ENCODE measurements at regions not wholly inside any gene's neighbourhood (a gene's known extent, or its start where the extent isn't known, plus 50 kb on each side); places are given as distances from the start of the nearest gene placed in this dataset.

DNA sequence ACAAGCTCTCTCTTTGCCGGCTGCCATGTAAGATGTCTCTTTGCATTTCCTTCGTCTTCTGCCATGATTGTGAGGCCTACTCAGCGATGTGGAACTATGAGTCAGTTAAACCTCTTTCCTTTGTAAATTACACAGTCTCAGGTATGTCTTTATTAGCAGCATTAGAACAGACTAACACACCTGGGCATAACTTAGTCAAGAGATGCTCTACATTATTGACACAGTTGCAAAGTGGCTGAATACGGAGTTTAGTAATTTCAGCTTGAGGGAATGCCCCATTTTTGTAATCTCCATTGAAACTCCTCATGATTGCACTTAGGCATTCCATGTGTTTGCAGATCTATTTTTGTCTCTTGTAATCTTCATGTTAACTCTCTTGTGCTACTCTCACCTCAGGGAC lies 299.5 kb upstream of the HAND2 start:
- Mint-ChIP-seq H3K4me3 (ENCODE audit: unreplicated experiment) (no peak overlapping the region), H3K27ac (ENCODE audit: unreplicated experiment) (no peak overlapping the region), H3K4me1 (ENCODE audit: low read depth, unreplicated experiment) (no peaks in the 10 kb centered on the region), H3K27me3 (ENCODE audit: low read depth, unreplicated experiment) (peaks cover 1% of the 10 kb centered on the region), H3K9me3 (ENCODE audit: unreplicated experiment) (peaks cover 4% of the 10 kb centered on the region), H3K36me3 (ENCODE audit: low read depth, unreplicated experiment) (no peaks in the 10 kb centered on the region)
- Histone ChIP-seq H3K4me3 (ENCODE audit: insufficient read depth, low read depth, low read length) (no peak overlapping the region), H3K36me3 (ENCODE audit: insufficient read depth, low read length) (no peaks in the 10 kb centered on the region), H3K9ac (ENCODE audit: low read length) (no peak overlapping the region), H3K4me2 (ENCODE audit: low read length) (no peak overlapping the region), H3K9me3 (ENCODE audit: insufficient read depth, low read depth, low read length) (no peaks in the 10 kb centered on the region), H3K27me3 (ENCODE audit: insufficient read depth, low read length) (no peaks in the 10 kb centered on the region), H3K27ac (ENCODE audit: low read depth, low read length) (no peak overlapping the region), H3K79me2 (ENCODE audit: insufficient read depth, low read length) (no peaks in the 10 kb centered on the region), H2AFZ (ENCODE audit: low read depth, low read length) (no peak overlapping the region), H3K4me1 (ENCODE audit: insufficient read depth, low read length) (no peaks in the 10 kb centered on the region), H4K20me1 (ENCODE audit: insufficient read depth, low read length) (no peaks in the 10 kb centered on the region)
- no peak for FAIRE-seq
- TF ChIP-seq, protein P1, sequence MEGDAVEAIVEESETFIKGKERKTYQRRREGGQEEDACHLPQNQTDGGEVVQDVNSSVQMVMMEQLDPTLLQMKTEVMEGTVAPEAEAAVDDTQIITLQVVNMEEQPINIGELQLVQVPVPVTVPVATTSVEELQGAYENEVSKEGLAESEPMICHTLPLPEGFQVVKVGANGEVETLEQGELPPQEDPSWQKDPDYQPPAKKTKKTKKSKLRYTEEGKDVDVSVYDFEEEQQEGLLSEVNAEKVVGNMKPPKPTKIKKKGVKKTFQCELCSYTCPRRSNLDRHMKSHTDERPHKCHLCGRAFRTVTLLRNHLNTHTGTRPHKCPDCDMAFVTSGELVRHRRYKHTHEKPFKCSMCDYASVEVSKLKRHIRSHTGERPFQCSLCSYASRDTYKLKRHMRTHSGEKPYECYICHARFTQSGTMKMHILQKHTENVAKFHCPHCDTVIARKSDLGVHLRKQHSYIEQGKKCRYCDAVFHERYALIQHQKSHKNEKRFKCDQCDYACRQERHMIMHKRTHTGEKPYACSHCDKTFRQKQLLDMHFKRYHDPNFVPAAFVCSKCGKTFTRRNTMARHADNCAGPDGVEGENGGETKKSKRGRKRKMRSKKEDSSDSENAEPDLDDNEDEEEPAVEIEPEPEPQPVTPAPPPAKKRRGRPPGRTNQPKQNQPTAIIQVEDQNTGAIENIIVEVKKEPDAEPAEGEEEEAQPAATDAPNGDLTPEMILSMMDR (IDR thresholded peaks at IDR 0.05; ENCODE audit: insufficient read depth, low read depth, low read length), result no peak
- no peak for TF ChIP-seq EZH2 (IDR thresholded peaks at IDR 0.05; ENCODE audit: insufficient read depth, low read length)
- no peak for DNase-seq (ENCODE audit: low read depth)

DNA sequence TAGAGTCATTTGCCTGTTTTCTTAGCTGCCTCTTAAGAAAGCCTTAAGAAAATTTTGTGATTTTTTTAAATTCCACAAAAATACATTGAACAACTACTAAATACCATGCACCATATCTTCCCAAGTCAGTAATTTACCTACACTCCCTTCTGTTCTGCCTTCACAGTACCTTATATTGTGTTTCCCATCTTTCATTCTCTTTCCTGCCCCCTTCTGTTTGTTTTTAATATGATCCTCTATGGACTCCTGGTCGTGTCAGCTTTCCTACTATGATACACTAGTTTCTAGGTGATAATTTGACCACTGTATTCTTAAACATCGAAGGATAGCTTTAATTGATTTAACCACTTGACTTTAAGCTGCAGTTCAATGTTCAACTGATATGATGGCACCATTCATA lies 297.7 kb upstream of the HAND2 start:
- H3K4me1 Mint-ChIP-seq (ENCODE audit: low read depth, unreplicated experiment), result no peaks in the 10 kb centered on the region
- Histone ChIP-seq H2AFZ (ENCODE audit: low read depth, low read length) (no peak overlapping the region), H3K4me2 (ENCODE audit: low read length) (no peak overlapping the region), H3K27me3 (ENCODE audit: insufficient read depth, low read length) (no peaks in the 10 kb centered on the region), H3K27ac (ENCODE audit: low read depth, low read length) (no peak overlapping the region), H3K4me3 (ENCODE audit: insufficient read depth, low read depth, low read length) (no peak overlapping the region), H3K9ac (ENCODE audit: low read length) (no peak overlapping the region), H3K79me2 (ENCODE audit: insufficient read depth, low read length) (no peaks in the 10 kb centered on the region), H3K9me3 (ENCODE audit: insufficient read depth, low read depth, low read length) (peaks cover 3% of the 10 kb centered on the region), H4K20me1 (ENCODE audit: insufficient read depth, low read length) (no peaks in the 10 kb centered on the region), H3K36me3 (ENCODE audit: insufficient read depth, low read length) (no peaks in the 10 kb centered on the region), H3K4me1 (ENCODE audit: insufficient read depth, low read length) (no peaks in the 10 kb centered on the region)
- TF ChIP-seq, protein P1 (IDR thresholded peaks at IDR 0.05; ENCODE audit: insufficient read depth, low read depth, low read length), result no peak
- no peak for TF ChIP-seq EZH2 (IDR thresholded peaks at IDR 0.05; ENCODE audit: insufficient read depth, low read length)
- no peak overlapping the region for H3K4me3 Mint-ChIP-seq (ENCODE audit: unreplicated experiment)
- no peak overlapping the region for H3K27ac Mint-ChIP-seq (ENCODE audit: unreplicated experiment)
- no peak for DNase-seq (ENCODE audit: low read depth)
- FAIRE-seq, result no peak
- peaks cover 4% of the 10 kb centered on the region for H3K9me3 Mint-ChIP-seq (ENCODE audit: unreplicated experiment)
- H3K27me3 Mint-ChIP-seq (ENCODE audit: low read depth, unreplicated experiment), result peaks cover 6% of the 10 kb centered on the region
- H3K36me3 Mint-ChIP-seq (ENCODE audit: low read depth, unreplicated experiment), result no peaks in the 10 kb centered on the region

DNA sequence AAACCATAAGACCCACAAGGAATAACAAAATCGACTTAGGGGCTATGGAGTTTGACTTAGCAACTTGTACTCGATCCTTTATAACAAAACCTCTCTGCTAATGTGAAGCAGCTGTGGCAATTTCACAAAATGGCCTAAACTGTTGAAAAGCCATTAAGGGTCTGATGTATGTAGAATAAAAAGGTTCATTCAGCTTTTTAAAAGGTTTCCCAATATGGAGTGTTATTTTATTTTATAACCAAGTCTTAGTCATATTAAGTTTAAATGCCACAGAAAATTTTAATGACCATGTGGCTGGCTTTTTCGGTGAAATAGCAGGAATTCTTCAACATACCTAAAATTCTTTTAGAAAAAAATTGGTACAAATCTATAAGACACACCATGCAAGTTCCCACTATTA lies 291.8 kb upstream of the HAND2 start:
- Mint-ChIP-seq H3K27ac (ENCODE audit: unreplicated experiment) (no peak overlapping the region), H3K36me3 (ENCODE audit: low read depth, unreplicated experiment) (no peaks in the 10 kb centered on the region), H3K4me3 (ENCODE audit: unreplicated experiment) (no peak overlapping the region), H3K4me1 (ENCODE audit: low read depth, unreplicated experiment) (no peaks in the 10 kb centered on the region), H3K27me3 (ENCODE audit: low read depth, unreplicated experiment) (peaks cover 6% of the 10 kb centered on the region), H3K9me3 (ENCODE audit: unreplicated experiment) (no peaks in the 10 kb centered on the region)
- Histone ChIP-seq H3K9me3 (ENCODE audit: insufficient read depth, low read depth, low read length) (peaks cover 3% of the 10 kb centered on the region), H4K20me1 (ENCODE audit: insufficient read depth, low read length) (no peaks in the 10 kb centered on the region), H3K9ac (ENCODE audit: low read length) (no peak overlapping the region), H3K4me2 (ENCODE audit: low read length) (no peak overlapping the region), H3K27ac (ENCODE audit: low read depth, low read length) (no peak overlapping the region), H3K4me3 (ENCODE audit: insufficient read depth, low read depth, low read length) (no peak overlapping the region), H3K79me2 (ENCODE audit: insufficient read depth, low read length) (no peaks in the 10 kb centered on the region), H2AFZ (ENCODE audit: low read depth, low read length) (no peak overlapping the region), H3K27me3 (ENCODE audit: insufficient read depth, low read length) (no peaks in the 10 kb centered on the region), H3K4me1 (ENCODE audit: insufficient read depth, low read length) (no peaks in the 10 kb centered on the region), H3K36me3 (ENCODE audit: insufficient read depth, low read length) (no peaks in the 10 kb centered on the region)
- DNase-seq (ENCODE audit: low read depth) (no peak), FAIRE-seq (no peak)
- TF ChIP-seq EZH2 (IDR thresholded peaks at IDR 0.05; ENCODE audit: insufficient read depth, low read length), result no peak
- TF ChIP-seq, protein P1 (IDR thresholded peaks at IDR 0.05; ENCODE audit: insufficient read depth, low read depth, low read length), result no peak
